AG08395 (cell line): ENCODE measurements at regions not wholly inside any gene's neighbourhood (a gene's known extent, or its start where the extent isn't known, plus 50 kb on each side); places are given as distances from the start of the nearest gene placed in this dataset.

Source experiments
- DNase-seq: peaks from one replicate; pipeline ENCODE4 v3.0.0; 2012; ENCODE audit warnings: mixed read lengths, low spot score

DNA sequence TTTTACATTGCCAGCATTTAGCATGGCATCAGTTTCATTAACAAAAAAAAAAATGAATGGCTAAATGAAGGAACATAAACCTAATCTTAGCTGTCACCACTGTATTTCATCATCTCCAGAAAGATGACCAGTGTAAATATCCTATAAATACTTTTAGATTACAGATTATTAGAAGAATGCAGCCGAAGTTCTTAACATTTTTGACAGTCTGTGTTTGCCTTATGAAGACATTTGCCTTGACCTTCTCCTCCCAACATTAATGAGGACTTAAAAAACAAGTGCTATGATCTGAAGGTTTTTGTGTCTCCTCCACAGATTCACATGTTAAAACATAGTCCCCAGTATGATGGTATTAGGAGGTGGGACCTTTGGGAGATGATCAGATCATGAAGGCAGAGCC is 253.0 kb downstream of the SNAPC1 start:
- DNase-seq, result no peak

DNA sequence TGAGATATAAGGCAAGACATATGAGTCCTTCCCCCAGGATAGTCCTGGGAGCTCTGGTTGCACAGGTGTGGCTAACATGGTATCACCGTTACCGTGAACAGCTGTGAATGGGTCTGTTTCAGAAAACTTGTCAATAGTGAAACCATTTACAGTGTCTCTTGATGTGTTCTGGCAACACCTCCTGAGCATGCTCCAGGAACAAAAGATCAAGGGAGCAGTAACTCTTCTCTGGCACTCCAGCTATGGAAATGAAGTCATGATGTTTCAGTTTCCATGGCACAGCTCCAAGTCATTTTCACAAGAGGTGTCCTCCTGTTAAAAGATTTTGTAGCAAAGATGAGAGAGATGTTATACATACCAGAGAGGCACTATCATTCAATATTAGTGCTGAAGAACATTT is 253.7 kb downstream of the SNAPC1 start:
- no peak for DNase-seq

- no peak for DNase-seq
Measured at GRCh38 chr14:62017651-62018230, 255.5 kb downstream of the SNAPC1 start.

DNA sequence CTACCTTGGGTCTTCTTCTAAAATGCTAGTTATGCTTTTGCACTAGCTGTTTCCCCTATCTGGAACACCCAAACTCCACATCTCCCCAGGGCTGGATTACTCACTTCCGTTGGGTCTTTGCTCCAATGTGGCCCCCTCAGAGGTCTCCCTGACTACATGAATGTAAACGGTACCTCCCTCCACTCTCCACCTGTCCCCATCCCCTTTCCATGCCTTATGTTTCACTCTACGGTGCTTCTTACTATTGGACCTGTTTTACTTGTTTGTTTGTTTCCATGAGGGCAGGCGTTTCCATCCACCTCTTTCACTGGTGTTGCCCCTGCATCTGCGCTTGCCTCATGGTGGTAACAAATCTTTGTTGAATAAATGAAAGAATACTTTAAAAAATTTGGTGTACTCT is 256.4 kb downstream of the SNAPC1 start:
- DNase-seq, result no peak

- no peak for DNase-seq
Measured at GRCh38 chr14:62027958-62028357, 265.7 kb downstream of the SNAPC1 start.

GRCh38 chr14:62029569-62029924 is 267.3 kb downstream of the SNAPC1 start:
- DNase-seq, result no peak

DNA sequence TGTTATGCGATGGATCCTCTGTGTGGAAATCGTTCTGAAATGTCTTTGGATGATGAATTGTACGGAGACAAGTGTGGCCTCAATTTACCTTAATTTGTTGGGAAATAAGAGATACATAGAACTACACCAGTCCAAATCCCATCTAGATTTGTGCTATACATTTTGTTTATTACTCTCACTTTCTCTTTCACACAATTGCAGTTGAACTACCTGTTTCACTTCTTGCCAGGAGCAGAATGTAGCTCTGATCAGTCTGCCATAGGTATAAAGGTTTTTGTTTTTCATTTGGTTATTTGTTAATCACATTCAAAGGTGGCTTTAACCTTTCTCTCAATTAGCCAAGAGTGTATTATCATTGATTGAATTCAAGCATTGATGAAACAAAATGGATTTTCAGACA is 268.2 kb downstream of the SNAPC1 start:
- no peak for DNase-seq

GRCh38 chr14:62031504-62031903 is 269.3 kb downstream of the SNAPC1 start:
- DNase-seq, result no peak

DNA sequence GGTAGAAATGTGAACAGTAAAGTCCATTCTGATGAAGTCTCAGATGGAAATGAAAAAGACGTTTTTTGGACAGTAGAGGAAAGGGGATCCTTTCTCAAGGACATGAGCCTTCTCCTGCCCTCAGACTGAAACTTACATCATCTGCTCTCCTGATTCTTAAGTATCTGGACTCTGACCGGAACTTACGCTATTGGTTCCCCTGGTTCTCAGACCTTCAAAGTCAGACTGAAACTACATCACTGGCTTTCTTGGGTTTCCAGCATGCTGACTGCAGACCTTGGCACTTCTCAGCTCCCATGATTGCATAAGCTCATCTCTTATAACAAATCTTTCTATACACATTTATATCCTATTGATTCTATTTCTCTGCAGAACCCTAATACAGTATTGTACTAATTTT is 291.0 kb downstream of the SNAPC1 start:
- DNase-seq, result no peak

DNA sequence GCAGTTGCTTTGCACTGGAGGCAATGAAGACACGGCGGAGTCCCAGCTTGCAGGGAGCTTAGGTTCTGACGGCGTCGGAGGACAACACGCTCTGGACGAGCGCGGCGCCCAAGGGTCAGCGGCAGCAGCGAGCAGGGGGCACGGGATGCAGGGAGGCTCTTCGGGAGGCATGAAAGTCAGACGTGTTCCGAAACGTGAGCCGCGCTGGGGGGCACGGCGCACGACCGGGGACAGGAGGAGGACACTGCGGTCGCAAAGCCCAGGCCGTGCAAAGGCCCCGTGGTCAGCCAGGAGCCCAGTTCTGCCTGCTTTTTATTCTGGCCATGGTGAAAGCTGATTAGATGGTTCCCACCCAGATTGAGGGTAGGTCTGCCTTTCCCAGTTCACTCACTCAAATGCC is 294.6 kb downstream of the SNAPC1 start:
- no peak for DNase-seq

DNA sequence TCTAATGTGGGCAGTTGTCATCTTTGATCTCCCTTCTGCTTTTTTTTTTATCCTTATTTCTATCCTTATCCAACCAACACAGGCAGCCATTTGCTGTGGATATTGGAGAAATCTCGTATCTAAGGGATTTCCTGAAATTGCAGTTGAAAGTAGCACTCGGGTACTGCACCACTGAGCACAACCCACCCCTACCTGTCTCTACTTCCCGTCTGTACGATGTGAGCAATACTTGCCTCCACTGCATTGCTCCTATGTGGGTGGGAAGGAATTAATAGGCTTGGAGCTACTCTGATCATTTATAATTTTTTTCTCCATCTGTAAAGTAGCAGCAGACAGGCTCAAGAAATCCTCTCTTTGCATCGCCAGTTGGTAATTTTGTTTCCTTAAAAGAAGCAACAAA is 300.4 kb downstream of the SNAPC1 start:
- no peak for DNase-seq

DNA sequence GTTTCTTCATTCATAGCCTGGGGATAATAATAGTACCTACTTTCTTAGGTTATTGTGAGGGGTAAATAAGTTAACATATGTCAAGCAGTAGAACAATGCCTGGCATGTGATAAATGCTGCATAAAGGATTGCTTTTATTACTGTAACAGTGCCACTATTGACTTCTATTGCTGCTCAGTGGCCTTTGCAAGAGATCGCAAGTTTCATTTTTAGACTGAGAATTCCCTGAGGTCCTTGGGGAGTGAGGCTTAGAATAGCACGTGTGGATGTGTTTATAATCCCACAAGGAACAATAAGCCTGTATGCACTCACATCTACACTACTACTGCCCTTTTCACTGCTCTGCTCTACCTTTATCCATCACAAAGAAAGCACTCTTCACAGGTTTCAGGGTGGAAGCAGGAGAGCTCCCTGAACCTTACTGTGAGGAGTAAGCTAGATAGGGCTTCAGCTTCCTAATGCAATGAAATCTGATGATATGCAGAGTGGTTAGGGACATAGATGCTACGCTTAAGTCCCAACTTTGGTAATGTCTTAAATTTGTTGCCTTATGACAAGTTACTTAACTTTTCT is 302.6 kb downstream of the SNAPC1 start:
- no peak for DNase-seq

- no peak for DNase-seq
Measured at GRCh38 chr14:62066304-62066703, 304.1 kb downstream of the SNAPC1 start.

DNA sequence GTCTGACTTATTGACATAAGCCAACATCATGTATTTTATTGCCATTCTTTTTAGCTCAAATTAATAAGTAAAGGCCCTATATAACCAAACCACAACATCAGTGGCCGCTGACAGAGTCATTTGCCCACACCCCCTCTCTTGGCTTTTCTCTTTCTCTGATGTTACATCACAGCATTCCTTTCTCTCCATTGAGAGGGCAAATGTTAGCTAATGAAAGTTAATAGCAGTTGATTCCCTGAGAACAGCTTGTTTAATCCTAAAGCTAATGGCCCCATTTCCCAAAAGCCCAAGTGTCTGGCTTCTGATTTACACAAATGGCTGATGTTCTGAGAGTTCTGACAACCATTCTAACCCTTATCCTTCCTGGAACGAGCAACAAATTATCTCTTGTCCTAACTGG is 308.8 kb downstream of the SNAPC1 start:
- DNase-seq, result no peak

DNA sequence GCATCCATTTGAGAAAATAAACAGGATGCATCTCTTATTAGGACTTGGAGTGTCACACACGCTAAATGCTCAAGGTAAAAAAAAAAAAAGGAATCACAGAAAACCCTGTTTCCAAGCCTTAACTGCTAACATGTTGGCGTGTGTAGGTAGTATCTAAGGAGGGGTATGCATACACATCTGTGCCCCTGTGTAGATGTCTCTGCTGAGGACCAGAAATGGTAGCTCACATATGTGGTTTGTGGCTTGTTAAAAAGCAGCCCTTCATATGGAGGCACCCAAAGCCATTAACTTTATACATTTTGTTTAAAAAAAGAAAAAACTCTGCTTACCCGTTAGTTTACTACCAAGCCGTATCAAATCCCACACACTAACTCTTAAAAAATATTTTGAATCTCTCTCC is 314.1 kb downstream of the SNAPC1 start:
- no peak for DNase-seq

GRCh38 chr14:62076825-62077605 is 314.8 kb downstream of the SNAPC1 start:
- DNase-seq, result no peak

DNA sequence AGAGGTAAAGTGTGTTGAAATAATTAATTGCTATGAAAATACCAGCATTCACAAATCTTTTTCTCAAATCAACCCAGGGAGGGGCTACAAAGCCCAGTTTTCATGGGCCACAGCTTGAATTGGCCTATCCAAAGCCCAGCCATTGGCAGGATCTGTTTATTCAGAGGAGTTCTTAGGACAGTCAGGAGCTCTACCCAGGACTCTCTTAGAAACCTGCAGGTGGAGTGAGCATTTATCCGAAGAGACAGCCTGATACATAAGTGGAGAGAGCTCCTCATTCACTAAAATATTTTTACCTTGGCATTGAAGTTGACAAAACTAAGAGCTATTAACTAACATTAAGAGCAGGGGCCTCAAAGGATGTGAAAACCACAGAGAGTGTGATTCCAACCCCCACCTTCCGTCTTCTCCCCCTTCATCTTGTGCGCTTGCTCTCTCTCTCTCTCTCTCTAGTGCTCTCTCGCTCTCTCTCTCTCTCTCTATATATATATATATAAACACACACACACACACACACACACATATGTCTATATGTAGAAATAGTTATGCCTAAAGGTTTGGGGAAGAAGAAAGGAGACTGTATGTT is 315.5 kb downstream of the SNAPC1 start:
- no peak for DNase-seq

DNA sequence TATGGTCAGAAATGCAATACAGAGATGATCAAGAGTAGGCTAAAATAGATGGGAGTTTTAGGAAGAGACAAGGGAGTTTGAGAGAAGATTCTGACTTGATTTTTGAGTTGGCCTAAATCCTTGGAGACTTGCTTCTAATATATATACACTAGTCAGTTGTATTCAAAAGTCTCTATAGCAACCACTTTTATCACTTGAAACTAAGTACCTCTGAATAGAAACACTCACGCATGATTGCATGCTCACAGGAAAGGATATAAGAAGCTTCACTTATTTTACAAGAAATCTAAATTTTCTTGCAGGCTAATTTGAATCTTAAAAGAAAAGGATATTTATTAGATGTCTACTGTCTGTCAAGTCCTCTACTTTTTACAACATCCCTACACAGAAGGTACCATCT is 316.8 kb downstream of the SNAPC1 start:
- DNase-seq, result no peak

GRCh38 chr14:62081012-62081612 is 318.9 kb downstream of the SNAPC1 start:
- no peak for DNase-seq

GRCh38 chr14:62081951-62082350 is 319.7 kb downstream of the SNAPC1 start:
- DNase-seq, result no peak

GRCh38 chr14:62082779-62083178 is 320.6 kb downstream of the SNAPC1 start:
- DNase-seq, result no peak

DNA sequence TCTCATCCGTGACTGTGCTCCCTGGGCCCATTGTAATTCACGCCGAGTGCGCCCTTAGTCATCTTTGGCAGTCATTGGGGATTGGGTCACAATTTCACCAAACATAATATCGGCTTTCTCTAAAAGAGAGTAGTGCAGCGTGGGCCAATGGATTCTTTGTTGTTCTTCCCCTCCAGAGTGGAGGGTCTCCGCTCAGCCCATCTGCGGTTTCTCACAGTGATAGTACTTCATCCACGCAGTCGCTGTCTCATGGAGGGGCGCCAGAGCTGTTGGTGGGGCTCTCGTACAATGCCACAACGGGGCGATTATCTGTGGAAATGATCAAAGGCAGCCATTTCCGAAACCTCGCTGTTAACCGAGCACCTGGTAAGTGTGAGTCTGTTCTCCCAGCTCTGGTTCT is 321.8 kb downstream of the SNAPC1 start:
- no peak for DNase-seq

GRCh38 chr14:62087191-62087590 is 325.0 kb downstream of the SNAPC1 start:
- DNase-seq, result no peak
